ENCODE measurements at regions not wholly inside any gene's neighbourhood (a gene's known extent, or its start where the extent isn't known, plus 50 kb on each side); places are given as distances from the start of the nearest gene placed in this dataset.

DNA sequence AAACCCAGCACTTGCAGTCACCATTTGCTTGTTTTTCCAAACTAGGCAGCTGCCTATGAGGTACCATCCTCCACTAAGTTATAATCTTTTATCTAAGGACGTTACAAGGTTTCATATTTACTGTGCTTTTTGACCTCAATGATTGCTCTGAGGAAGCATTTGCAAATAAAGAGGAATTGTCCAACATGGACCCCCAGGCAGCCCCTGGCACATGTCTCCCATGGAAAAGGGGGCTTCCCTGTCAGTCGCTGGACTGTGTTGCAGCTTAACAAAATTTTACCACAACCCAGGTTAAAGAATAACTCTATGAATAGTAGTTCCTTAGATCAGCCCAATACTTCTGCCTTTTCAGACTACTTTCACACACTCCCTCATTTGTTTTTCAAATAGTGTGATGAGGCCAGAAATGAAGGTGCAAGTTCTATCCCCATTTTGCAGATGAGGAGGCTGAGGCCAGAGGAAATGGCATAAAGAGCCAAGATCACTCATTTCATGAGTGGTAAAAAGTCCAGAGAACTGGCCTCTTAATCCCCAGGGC is 52.8 kb upstream of the ZPBP start:
- Histone ChIP-seq H3K79me2 (ENCODE audit: control insufficient read depth, insufficient read depth, low read length) (no peaks in the 10 kb centered on the region), H3K36me3 (ENCODE audit: control insufficient read depth in 2 of 2, extremely low read depth in 1 of 2, insufficient read depth in 2 of 2, low read length in 2 of 2) (no peaks in the 10 kb centered on the region), H3K9ac (ENCODE audit: control insufficient read depth, extremely low read depth, insufficient read depth, low read length) (no peak overlapping the region), H3K27me3 (ENCODE audit: control insufficient read depth, extremely low read depth, insufficient read depth, low read length) (no peaks in the 10 kb centered on the region), H2AFZ (ENCODE audit: control insufficient read depth, low read length) (no peak overlapping the region), H3K27ac (ENCODE audit: control insufficient read depth, insufficient read depth, low read length) (no peak overlapping the region), H3K9me1 (ENCODE audit: control insufficient read depth, extremely low read depth, insufficient read depth, low read length) (no peaks in the 10 kb centered on the region), H3K4me1 (ENCODE audit: control insufficient read depth, extremely low read depth, insufficient read depth, low read length) (no peaks in the 10 kb centered on the region), H4K20me1 (ENCODE audit: control insufficient read depth, extremely low read depth, insufficient read depth, low read length) (no peaks in the 10 kb centered on the region), H3K4me3 (ENCODE audit: control insufficient read depth in 2 of 3, extremely low read depth in 1 of 3, insufficient read depth in 2 of 3, low read depth in 1 of 3, low read length in 3 of 3) (no peak overlapping the region), H3K9me3 (ENCODE audit: control insufficient read depth, low read depth, low read length) (no peaks in the 10 kb centered on the region), H3K4me2 (ENCODE audit: control insufficient read depth, extremely low read depth, insufficient read depth, low read depth, low read length) (no peak overlapping the region)
- DNase-seq (ENCODE audit: low read depth, low spot score) (no peak), FAIRE-seq (no peak)
- dilution Hi-C loops (cut with MboI; ENCODE audit: extremely low pct_ligation_motif_present, low sequenced_read_pairs), result no loop called here
- TF ChIP-seq, protein P1, sequence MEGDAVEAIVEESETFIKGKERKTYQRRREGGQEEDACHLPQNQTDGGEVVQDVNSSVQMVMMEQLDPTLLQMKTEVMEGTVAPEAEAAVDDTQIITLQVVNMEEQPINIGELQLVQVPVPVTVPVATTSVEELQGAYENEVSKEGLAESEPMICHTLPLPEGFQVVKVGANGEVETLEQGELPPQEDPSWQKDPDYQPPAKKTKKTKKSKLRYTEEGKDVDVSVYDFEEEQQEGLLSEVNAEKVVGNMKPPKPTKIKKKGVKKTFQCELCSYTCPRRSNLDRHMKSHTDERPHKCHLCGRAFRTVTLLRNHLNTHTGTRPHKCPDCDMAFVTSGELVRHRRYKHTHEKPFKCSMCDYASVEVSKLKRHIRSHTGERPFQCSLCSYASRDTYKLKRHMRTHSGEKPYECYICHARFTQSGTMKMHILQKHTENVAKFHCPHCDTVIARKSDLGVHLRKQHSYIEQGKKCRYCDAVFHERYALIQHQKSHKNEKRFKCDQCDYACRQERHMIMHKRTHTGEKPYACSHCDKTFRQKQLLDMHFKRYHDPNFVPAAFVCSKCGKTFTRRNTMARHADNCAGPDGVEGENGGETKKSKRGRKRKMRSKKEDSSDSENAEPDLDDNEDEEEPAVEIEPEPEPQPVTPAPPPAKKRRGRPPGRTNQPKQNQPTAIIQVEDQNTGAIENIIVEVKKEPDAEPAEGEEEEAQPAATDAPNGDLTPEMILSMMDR (optimal IDR thresholded peaks at IDR 0.05 in 1 of 3, IDR thresholded peaks at IDR 0.05 in 1 of 3, conservative IDR thresholded peaks at IDR 0.05 in 1 of 3; ENCODE audit: extremely low read depth in 1 of 3, insufficient read depth in 2 of 3, low read length in 3 of 3), result no peak
- no peak for TF ChIP-seq EZH2 (IDR thresholded peaks at IDR 0.05; ENCODE audit: low read length)

DNA sequence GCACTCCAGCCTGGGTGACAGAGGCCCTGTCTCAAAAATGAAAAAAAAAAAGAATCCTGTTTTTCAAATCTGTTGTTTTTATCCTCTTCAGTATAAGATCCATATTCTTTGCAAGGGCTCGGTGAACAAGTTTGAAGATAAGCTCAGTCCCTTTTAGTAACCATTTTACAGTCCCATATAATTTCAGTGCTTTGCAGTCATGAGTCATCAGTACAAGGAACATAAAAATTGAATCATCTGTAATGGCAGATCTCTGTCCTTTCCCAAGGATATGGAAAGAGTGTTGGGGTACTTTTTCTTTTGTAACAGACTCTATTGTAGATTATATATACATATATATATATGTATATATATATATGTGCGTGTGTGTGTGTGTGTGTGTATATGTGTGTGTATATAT is 52.2 kb upstream of the ZPBP start:
- H3K9me1 ChIP-seq (ENCODE audit: control insufficient read depth, extremely low read depth, insufficient read depth, low read length), result no peaks in the 10 kb centered on the region
- no peak overlapping the region for H3K27ac ChIP-seq (ENCODE audit: control insufficient read depth, insufficient read depth, low read length)
- H4K20me1 ChIP-seq (ENCODE audit: control insufficient read depth, extremely low read depth, insufficient read depth, low read length), result no peaks in the 10 kb centered on the region
- dilution Hi-C loops (cut with MboI; ENCODE audit: extremely low pct_ligation_motif_present, low sequenced_read_pairs), result no loop called here
- FAIRE-seq, result no peak
- no peak overlapping the region for H2AFZ ChIP-seq (ENCODE audit: control insufficient read depth, low read length)
- H3K4me3 ChIP-seq (ENCODE audit: control insufficient read depth in 2 of 3, extremely low read depth in 1 of 3, insufficient read depth in 2 of 3, low read depth in 1 of 3, low read length in 3 of 3), result no peak overlapping the region
- H3K9me3 ChIP-seq (ENCODE audit: control insufficient read depth, low read depth, low read length), result no peaks in the 10 kb centered on the region
- H3K4me1 ChIP-seq (ENCODE audit: control insufficient read depth, extremely low read depth, insufficient read depth, low read length), result no peaks in the 10 kb centered on the region
- TF ChIP-seq, protein P1 (optimal IDR thresholded peaks at IDR 0.05 in 1 of 3, IDR thresholded peaks at IDR 0.05 in 1 of 3, conservative IDR thresholded peaks at IDR 0.05 in 1 of 3; ENCODE audit: extremely low read depth in 1 of 3, insufficient read depth in 2 of 3, low read length in 3 of 3), result no peak
- TF ChIP-seq EZH2 (IDR thresholded peaks at IDR 0.05; ENCODE audit: low read length), result no peak
- H3K27me3 ChIP-seq (ENCODE audit: control insufficient read depth, extremely low read depth, insufficient read depth, low read length), result no peaks in the 10 kb centered on the region
- no peak overlapping the region for H3K9ac ChIP-seq (ENCODE audit: control insufficient read depth, extremely low read depth, insufficient read depth, low read length)
- no peaks in the 10 kb centered on the region for H3K79me2 ChIP-seq (ENCODE audit: control insufficient read depth, insufficient read depth, low read length)
- no peak for DNase-seq (ENCODE audit: low read depth, low spot score)
- no peaks in the 10 kb centered on the region for H3K36me3 ChIP-seq (ENCODE audit: control insufficient read depth in 2 of 2, extremely low read depth in 1 of 2, insufficient read depth in 2 of 2, low read length in 2 of 2)
- no peak overlapping the region for H3K4me2 ChIP-seq (ENCODE audit: control insufficient read depth, extremely low read depth, insufficient read depth, low read depth, low read length)

Data from keratinocyte (primary cell).